ENCODE measurements at regions not wholly inside any gene's neighbourhood (a gene's known extent, or its start where the extent isn't known, plus 50 kb on each side); places are given as distances from the start of the nearest gene placed in this dataset.

DNA sequence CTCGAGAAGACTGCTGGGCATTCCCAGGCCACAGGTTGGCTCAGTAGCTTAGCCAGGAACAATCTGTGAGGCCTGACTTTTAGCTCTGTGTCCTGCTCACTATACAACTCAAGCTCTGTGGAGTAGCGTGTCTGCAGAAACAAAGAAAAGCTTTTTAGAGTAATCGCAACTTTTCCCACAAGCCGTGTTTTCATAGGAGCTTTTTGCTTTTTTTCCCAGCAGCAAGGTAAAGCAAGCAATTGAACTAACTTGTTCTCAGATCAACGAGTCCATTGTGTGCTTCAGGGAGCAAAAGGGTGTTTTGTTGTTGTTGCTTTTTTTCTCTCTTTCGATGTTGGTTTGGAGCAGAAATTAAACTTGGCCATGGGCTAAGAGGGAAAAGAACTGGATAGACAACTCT is 97.3 kb upstream of the BCL2L14 start:
- TF ChIP-seq POLR2AphosphoS5 (IDR thresholded peaks at IDR 0.05; ENCODE audit: low read depth, low read length) (no peak), POLR2A (IDR thresholded peaks at IDR 0.05; ENCODE audit: low read depth, low read length) (no peak)

All from GM12891 (cell line).